PC-9 (cell line): ENCODE measurements at regions not wholly inside any gene's neighbourhood (a gene's known extent, or its start where the extent isn't known, plus 50 kb on each side); places are given as distances from the start of the nearest gene placed in this dataset.

Experiments
- EZH2 ChIP-seq: fragments of 200-600 bp; sonication (generic); IDR thresholded peaks from 2 replicates; pipeline ENCODE4 v1.8.0; 2017; ENCODE audit warnings: antibody characterized with exemption, low read depth
- TF ChIP-seq, protein P1 (sequence below): fragments of 200-600 bp; sonication (generic); conservative IDR thresholded peaks from 2 replicates; pipeline ENCODE4 v1.6.1; 2017; ENCODE audit warnings: mixed run types, antibody characterized with exemption, mild to moderate bottlenecking, moderate library complexity

DNA sequence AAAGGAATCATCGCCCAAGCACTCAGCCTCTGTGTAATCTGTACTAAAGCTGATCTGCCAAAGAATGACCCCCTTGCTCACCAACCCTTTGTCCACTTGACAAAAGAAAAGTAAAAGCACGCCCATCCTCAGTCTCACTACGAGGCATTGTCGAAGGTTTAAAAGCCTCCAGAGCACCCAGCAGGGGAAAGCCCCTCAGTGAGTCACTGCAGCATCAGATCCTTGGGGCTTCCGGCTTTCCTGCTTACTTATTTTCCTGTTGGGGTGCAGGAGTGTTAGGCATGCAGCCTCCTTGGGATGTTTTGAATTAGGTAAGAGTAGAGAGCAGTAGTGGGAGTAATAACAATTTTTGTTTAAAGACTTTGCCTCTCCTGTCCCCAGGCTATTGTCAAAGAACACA is 216.1 kb downstream of the MTHFS start:
- TF ChIP-seq, protein P1, sequence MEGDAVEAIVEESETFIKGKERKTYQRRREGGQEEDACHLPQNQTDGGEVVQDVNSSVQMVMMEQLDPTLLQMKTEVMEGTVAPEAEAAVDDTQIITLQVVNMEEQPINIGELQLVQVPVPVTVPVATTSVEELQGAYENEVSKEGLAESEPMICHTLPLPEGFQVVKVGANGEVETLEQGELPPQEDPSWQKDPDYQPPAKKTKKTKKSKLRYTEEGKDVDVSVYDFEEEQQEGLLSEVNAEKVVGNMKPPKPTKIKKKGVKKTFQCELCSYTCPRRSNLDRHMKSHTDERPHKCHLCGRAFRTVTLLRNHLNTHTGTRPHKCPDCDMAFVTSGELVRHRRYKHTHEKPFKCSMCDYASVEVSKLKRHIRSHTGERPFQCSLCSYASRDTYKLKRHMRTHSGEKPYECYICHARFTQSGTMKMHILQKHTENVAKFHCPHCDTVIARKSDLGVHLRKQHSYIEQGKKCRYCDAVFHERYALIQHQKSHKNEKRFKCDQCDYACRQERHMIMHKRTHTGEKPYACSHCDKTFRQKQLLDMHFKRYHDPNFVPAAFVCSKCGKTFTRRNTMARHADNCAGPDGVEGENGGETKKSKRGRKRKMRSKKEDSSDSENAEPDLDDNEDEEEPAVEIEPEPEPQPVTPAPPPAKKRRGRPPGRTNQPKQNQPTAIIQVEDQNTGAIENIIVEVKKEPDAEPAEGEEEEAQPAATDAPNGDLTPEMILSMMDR = no peak
- TF ChIP-seq EZH2 = no peak
